Body of pancreas (tissue), 4 donors: ENCODE measurements at regions not wholly inside any gene's neighbourhood (a gene's known extent, or its start where the extent isn't known, plus 50 kb on each side); places are given as distances from the start of the nearest gene placed in this dataset.
"Not testable (repeated sequence)": the region's sequence is repeated elsewhere in the genome, so short reads cannot be mapped to it uniquely, and the experiment has no call there.

Source experiments
- ATAC-seq: fragments of 150-250 bp; one replicate; pipeline ENCODE4 v1.9.1; 2016
- DNase-seq, 4 donors: peaks; one replicate each; pipeline ENCODE4 v3.0.0-alpha.2; 2019
- H3K27ac ChIP-seq, 4 donors: fragments of 200-600 bp; sonication (generic); 1 replicate in 3 of 4; 2 replicates in 1 of 4; pipeline versions ENCODE4 v1.5.1 to v1.6.1; 2016 to 2019; ENCODE audit warnings: mild to moderate bottlenecking in 1 of 4, mixed read lengths in 1 of 4, moderate library complexity in 1 of 4
- H3K27me3 ChIP-seq, 2 donors: fragments of 200-600 bp; sonication (generic); one replicate each; pipeline ENCODE4 v1.6.0; 2016; ENCODE audit warnings: mild to moderate bottlenecking in 1 of 2
- H3K36me3 ChIP-seq, 2 donors: fragments of 200-600 bp; sonication (generic); replicated peaks in 1 of 2; 2 replicates each; pipeline ENCODE4 v1.5.1; 2016; ENCODE audit warnings: low read depth in 2 of 2; ENCODE audit not compliant: insufficient read depth in 1 of 2
- H3K4me1 ChIP-seq: fragments of 200-600 bp; sonication (generic); one replicate; pipeline ENCODE4 v1.6.0; 2016
- H3K4me3 ChIP-seq, 2 donors: fragments of 200-600 bp; sonication (generic); 1 replicate in 1 of 2; 2 replicates in 1 of 2; pipeline ENCODE4 v1.5.1; 2016 to 2019
- H3K9me3 ChIP-seq, 3 donors: fragments of 200-600 bp; sonication (generic); 1 replicate in 2 of 3; 2 replicates in 1 of 3; pipeline ENCODE4 v1.5.1; 2016
- POLR2A ChIP-seq, 3 donors: fragments of 450-650 bp; IDR thresholded peaks; one replicate each; pipeline ENCODE4 v1.6.1; 2016; ENCODE audit warnings: antibody characterized with exemption in 3 of 3, mild to moderate bottlenecking in 2 of 3
- whole genome bisulfite sequencing, 2 donors: methylation state at CpG; one replicate each; pipeline ENCODE4 v1.1.5; 2017; 5-methylcytosine and 5-hydroxymethylcytosine counted together
- intact Hi-C: fragments of 100-400 bp; cut with DNase I; formaldehyde crosslinking; loops from one replicate; pipeline ENCODE4 v1.15.1; 2023
- TF ChIP-seq, protein P1 (sequence below), 7 experiments: fragments of 450-650 bp in 4 of 7; fragments of 200-600 bp in 3 of 7; sonication (generic) in 3 of 7; IDR thresholded peaks; one replicate each; pipeline ENCODE4 v1.5.1; 2016 to 2019; ENCODE audit warnings: antibody characterized with exemption in 7 of 7

DNA sequence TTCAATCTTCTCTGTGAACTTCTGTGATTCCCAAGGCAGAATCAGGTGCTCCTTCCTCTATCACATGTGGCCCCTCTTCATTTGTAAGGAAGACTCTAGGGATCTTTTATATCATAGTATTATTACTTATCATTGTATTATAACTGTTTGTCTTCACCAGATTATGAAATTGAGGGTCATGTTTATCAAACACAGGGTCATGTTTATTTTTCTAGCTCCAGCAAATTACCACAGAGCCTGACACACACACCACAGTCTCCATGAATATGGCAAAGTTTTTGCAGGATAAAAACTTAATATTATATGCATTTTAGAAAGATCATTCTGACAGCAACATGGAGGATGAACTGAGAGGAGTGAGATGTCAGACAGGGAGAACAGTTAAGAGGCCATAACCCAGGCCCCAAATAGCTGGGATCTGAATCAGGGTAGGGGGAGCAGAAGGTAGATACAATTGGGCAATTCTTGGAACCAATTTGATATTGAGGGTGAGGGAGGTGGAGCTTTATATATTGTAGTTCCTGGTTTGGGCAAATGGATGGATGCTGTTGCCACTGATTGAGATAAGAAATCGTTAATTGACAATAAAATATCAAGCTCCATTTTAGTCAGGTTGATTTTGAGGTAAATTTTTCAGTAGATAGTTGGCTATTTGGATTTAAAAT is 130.7 kb downstream of the DHRS2 start:
- no peaks in the 10 kb centered on the region for H3K9me3 ChIP-seq
- H3K36me3 ChIP-seq = no peaks in the 10 kb centered on the region
- ATAC-seq (no peak), DNase-seq (no peak)
- no peaks in the 10 kb centered on the region for H3K27me3 ChIP-seq
- TF ChIP-seq, protein P1, sequence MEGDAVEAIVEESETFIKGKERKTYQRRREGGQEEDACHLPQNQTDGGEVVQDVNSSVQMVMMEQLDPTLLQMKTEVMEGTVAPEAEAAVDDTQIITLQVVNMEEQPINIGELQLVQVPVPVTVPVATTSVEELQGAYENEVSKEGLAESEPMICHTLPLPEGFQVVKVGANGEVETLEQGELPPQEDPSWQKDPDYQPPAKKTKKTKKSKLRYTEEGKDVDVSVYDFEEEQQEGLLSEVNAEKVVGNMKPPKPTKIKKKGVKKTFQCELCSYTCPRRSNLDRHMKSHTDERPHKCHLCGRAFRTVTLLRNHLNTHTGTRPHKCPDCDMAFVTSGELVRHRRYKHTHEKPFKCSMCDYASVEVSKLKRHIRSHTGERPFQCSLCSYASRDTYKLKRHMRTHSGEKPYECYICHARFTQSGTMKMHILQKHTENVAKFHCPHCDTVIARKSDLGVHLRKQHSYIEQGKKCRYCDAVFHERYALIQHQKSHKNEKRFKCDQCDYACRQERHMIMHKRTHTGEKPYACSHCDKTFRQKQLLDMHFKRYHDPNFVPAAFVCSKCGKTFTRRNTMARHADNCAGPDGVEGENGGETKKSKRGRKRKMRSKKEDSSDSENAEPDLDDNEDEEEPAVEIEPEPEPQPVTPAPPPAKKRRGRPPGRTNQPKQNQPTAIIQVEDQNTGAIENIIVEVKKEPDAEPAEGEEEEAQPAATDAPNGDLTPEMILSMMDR (IDR thresholded peaks at IDR 0.05) = no peak
- TF ChIP-seq POLR2A (IDR thresholded peaks at IDR 0.05) = no peak
- intact Hi-C loops = no loop called here
- H3K4me3 ChIP-seq = no peak overlapping the region
- no peaks in the 10 kb centered on the region for H3K4me1 ChIP-seq
- H3K27ac ChIP-seq = no peak overlapping the region
- 0 to 33% methylated on average over 1 of the region's 1 CpG for WGBS, 2 donors

DNA sequence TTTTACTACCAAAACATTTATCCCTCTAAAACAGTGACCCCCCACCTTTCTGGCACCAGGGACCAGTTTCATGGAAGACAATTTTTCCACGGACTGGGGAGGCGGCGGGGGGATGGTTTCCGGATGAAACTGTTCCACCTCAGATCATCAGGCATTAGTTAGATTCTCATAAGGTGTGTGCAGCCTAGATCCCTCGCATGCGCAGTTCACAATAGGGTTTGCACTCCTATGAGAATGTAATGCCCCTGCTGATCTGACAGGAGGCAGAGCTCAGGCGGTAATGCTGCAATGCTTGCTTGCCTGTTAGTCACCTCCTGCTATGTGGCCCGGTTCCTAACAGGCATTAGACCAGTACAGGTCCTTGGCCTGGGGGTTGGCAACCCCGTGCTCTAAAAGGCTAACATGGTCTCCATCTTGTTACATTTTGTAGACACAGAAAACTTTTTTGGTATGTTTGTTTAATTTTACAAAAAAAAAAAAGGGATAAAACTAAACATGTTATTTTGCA is 133.1 kb downstream of the DHRS2 start:
- WGBS, 2 donors = 79 to 90% methylated on average over 8 to 9 of the region's 9 CpGs

DNA sequence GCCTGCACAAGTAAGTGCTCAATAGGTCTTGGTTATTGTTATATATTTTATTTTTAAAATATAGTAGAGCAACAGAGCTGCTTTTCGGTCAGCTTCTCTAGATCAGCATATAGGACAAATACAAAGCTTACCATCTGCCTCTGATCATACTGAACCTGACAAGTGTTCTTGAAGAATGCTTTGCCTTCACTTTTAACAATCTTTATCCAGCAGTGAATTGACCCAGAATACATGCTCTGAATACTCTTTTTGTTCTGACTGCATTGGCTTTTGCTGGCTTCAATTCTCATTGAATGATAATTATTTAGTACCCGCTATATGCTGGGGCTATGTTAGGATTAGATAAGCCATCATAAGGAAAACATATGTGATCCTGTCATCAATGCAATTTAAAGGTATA is 137.8 kb downstream of the DHRS2 start:
- 70 to 74% methylated on average over 2 of the region's 2 CpGs for WGBS, 2 donors
- TF ChIP-seq, protein P1 (IDR thresholded peaks at IDR 0.05) = no peak
- TF ChIP-seq POLR2A (IDR thresholded peaks at IDR 0.05) = no peak

More for the DNA sequence above, 133.1 kb downstream of the DHRS2 start:
- H3K36me3 ChIP-seq, H3K4me3 ChIP-seq, H3K27me3 ChIP-seq, H3K4me1 ChIP-seq, DNase-seq, H3K9me3 ChIP-seq, H3K27ac ChIP-seq, ATAC-seq, intact Hi-C loops: not testable (repeated sequence)

DNA sequence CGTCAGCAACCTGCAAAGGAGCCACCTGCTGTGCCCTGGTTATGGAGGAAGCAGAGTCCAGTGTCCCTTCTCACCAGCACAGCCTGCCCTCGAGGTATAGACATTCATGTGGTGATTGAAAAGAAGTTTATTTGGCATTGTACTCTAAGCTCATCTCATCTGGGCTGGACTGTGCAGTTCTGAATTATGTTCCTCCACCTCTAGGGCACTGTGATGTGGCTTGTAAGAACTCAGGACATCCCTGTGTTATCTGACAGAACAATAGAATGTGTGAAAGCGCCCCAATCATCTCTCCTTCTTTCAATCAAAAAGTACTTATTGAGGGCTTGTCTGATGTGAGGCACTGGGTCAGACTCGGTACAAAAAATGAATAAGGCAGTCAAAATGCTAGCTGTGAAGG is 140.1 kb downstream of the DHRS2 start:
- DNase-seq (peak in 1 of 4 donors; percentile 8), ATAC-seq (no peak)
- H3K27ac ChIP-seq = no peak overlapping the region
- no peaks in the 10 kb centered on the region for H3K36me3 ChIP-seq
- no peaks in the 10 kb centered on the region for H3K27me3 ChIP-seq
- H3K4me1 ChIP-seq = no peaks in the 10 kb centered on the region
- H3K4me3 ChIP-seq = no peak overlapping the region
- intact Hi-C loops = no loop called here
- WGBS, 2 donors = 50 to 51% methylated on average over 3 to 4 of the region's 4 CpGs
- TF ChIP-seq, protein P1 (IDR thresholded peaks at IDR 0.05) = no peak
- TF ChIP-seq POLR2A (IDR thresholded peaks at IDR 0.05) = no peak
- H3K9me3 ChIP-seq = no peaks in the 10 kb centered on the region

More for the DNA sequence above, 137.8 kb downstream of the DHRS2 start:
- intact Hi-C loops = no loop called here
- H3K27ac ChIP-seq = no peak overlapping the region
- ATAC-seq = no peak
- no peaks in the 10 kb centered on the region for H3K9me3 ChIP-seq
- no peak overlapping the region for H3K4me3 ChIP-seq
- DNase-seq = no peak
- no peaks in the 10 kb centered on the region for H3K27me3 ChIP-seq
- no peaks in the 10 kb centered on the region for H3K4me1 ChIP-seq
- H3K36me3 ChIP-seq = no peaks in the 10 kb centered on the region

DNA sequence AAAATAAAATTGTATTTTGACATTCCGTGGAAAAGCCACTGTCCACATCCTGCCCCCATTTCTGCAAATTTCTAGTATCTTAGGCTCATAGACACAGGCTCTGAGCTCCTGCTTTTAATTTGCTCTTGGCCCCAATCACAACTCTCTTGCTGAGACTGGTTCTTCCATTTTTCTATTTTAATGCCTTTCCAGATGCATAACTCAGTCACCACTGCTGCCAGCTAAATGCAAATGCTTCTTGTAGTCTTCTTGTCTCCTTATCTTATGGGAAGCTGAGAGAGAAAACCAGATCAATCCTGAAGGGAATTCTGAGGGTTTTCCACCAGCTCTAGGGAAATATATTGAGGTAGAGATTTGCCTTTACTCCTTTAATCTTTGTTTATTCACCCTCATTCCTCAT is 149.0 kb downstream of the DHRS2 start:
- Histone ChIP-seq H3K27ac (no peak overlapping the region), H3K4me3 (no peak overlapping the region), H3K27me3 (no peaks in the 10 kb centered on the region), H3K4me1 (no peaks in the 10 kb centered on the region), H3K36me3 (no peaks in the 10 kb centered on the region), H3K9me3 (no peaks in the 10 kb centered on the region)
- no peak for TF ChIP-seq POLR2A (IDR thresholded peaks at IDR 0.05)
- TF ChIP-seq, protein P1 (IDR thresholded peaks at IDR 0.05) = no peak
- 91 to 98% methylated on average over 1 of the region's 1 CpG for WGBS, 2 donors
- ATAC-seq (no peak), DNase-seq (no peak)
- intact Hi-C loops = no loop called here
